Retinal pigment epithelial cell (primary cell): ENCODE measurements at regions not wholly inside any gene's neighbourhood (a gene's known extent, or its start where the extent isn't known, plus 50 kb on each side); places are given as distances from the start of the nearest gene placed in this dataset.

ENCODE experiments used
- DNase-seq: peaks from one replicate; pipeline ENCODE4 v3.0.0-alpha.2; 2010; ENCODE audit warnings: low read depth
- H3K4me3 ChIP-seq: 2 replicates; pipeline ENCODE4 v1.5.1; 2011; ENCODE audit warnings: mild to moderate bottlenecking, low read length, control low read depth, moderate library complexity
- TF ChIP-seq, protein P1 (sequence below): conservative IDR thresholded peaks from 2 replicates; pipeline ENCODE4 v1.5.1; 2011; ENCODE audit warnings: low read depth, low read length, control low read depth, inconsistent platforms

DNA sequence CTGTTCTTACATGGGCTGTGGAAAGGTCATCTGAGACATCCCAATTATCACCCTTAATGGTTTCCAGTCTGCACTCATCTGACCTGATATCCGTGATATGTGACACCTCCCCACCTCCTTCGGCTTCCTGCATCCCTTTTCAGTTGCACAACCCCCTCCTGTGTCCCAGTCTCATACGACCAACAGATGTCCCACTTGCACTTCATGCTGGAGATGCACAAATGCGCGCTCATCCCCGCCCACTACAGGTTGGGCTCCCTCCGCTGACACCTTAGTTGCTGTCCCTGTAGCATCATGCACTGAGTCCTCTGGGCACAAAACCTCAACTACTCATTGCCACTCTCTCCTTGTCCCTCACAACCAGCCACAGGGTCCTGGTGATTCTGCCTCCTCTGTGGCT is 94.4 kb downstream of the MIS18A start:
- H3K4me3 ChIP-seq, result no peak overlapping the region
- DNase-seq, result no peak
- TF ChIP-seq, protein P1, sequence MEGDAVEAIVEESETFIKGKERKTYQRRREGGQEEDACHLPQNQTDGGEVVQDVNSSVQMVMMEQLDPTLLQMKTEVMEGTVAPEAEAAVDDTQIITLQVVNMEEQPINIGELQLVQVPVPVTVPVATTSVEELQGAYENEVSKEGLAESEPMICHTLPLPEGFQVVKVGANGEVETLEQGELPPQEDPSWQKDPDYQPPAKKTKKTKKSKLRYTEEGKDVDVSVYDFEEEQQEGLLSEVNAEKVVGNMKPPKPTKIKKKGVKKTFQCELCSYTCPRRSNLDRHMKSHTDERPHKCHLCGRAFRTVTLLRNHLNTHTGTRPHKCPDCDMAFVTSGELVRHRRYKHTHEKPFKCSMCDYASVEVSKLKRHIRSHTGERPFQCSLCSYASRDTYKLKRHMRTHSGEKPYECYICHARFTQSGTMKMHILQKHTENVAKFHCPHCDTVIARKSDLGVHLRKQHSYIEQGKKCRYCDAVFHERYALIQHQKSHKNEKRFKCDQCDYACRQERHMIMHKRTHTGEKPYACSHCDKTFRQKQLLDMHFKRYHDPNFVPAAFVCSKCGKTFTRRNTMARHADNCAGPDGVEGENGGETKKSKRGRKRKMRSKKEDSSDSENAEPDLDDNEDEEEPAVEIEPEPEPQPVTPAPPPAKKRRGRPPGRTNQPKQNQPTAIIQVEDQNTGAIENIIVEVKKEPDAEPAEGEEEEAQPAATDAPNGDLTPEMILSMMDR, result no peak

DNA sequence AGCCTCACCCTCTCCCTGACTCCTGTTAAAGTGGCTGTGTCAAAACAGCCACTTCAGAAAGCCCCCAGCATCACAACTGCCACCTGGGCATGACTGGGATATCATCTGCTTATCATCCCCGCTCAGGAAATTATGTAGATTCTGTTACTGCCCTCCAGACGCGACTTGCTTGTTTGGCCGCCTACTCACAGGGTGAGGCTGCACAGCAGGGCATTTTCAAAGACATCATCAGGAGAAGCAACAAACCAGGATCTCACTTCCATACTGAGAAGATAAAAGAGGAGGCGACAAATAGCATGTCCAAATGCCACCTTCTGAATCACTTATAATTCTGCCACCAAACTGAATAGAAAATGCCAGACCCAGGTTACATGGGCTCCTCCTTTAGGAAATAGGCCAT is 94.8 kb downstream of the MIS18A start:
- TF ChIP-seq, protein P1, result no peak
- DNase-seq, result no peak

DNA sequence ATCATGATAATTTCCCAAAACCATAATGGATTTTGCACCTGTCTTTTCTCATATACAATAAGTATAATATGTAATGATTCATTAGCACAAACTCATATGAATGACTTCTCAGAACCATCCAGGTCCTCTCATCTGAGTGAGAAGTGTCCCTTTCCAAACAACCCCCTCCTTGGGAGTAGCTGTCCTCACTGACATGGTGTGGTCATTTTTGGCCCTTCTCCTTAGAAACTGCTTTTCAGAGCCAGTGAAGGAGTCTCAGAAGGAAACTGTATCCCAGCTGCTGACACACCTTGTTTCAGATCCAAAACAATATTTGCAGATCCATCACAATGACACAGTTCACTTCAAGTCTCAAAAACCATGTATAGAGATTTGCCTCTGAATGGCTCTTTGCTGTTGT is 95.5 kb downstream of the MIS18A start:
- TF ChIP-seq, protein P1, result no peak
- no peak for DNase-seq
- H3K4me3 ChIP-seq, result no peak overlapping the region

More for the DNA sequence above, 94.8 kb downstream of the MIS18A start:
- no peak overlapping the region for H3K4me3 ChIP-seq

DNA sequence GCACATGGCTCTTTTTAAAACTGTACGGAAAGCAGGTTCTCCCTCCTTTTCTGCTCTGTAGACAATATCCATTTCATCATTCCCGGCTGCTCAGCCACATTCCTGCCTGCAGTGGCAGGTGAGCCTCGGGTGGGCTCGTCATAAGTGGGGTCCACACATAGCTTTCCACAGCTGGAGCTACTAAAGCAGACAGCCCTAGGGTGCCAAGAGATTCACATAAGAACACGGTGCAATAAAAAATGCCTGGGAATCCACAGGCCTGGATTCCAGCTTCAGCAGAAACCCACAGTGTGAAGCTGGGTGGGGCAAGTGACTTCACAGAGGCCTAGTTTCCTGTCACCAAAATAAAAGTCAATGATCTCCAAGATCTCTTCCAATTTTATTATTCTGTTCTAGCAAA is 96.4 kb downstream of the MIS18A start:
- TF ChIP-seq, protein P1, result no peak
- H3K4me3 ChIP-seq, result no peak overlapping the region
- no peak for DNase-seq

DNA sequence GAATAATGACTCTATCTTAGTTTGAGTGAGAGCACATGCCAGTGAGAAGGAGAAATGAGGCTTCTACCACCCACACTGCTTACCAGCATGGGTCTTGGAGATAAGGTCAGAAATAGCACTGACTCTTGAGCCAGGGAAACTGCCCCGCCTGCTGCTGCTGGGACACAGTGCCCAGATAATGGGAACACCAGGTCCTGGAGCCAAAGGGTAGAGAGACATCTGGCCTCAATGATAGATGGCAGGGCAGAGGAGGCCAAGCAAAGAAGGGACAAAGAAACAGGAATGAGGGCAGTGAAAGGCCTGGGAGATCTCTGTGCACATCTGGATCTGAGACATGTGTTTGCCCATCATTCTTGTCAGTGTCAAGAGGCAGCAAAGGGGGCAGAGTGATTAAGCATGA is 97.4 kb downstream of the MIS18A start:
- DNase-seq, result no peak
- TF ChIP-seq, protein P1, result no peak
- H3K4me3 ChIP-seq, result no peak overlapping the region

DNA sequence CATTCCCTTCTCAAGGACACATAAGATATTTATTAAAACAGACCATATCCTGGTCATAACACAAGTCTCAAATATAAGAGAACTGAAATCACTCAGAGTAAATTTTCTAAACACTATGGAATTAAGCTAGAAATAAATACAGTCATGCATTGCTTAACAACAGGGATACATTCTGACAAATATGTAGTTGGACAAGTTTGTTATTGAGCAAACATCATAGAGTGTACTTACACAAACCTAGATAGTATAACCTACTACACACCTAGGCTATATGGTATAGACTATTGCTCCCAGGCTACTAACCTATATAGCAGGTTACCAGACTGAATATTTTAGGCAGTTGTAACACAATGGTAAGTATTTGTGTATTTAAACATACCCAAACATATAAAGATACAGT is 104.0 kb downstream of the MIS18A start:
- H3K4me3 ChIP-seq, result no peak overlapping the region
- TF ChIP-seq, protein P1, result no peak
- DNase-seq, result no peak

DNA sequence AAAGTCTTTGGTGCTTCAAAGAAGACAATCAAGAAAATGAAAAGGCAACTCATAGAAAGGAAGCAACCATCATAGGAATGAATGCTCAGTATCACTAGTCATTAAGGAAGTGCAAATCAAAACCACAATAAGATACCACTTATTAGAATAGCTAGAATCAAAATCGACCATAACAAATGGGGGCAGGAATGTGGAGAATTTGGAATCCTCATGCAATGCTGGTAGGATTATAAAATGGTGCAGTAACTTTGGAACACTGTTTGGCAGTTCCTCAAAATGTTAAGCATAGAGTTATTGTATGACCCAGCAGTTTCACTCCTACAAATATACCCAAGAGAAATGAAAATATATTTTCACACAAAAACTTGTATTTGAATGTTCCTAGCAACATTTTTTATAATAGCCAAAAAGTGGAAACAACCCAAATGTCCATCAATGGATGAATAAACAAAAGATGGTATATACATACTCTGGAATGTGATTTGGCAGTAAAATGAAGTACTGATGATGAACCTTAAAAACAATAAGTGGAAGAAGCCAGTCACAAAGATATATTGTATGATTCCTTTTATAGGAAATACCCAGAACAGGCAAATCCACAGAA is 105.6 kb downstream of the MIS18A start:
- no peak for DNase-seq
- TF ChIP-seq, protein P1, result no peak
- H3K4me3 ChIP-seq, result no peak overlapping the region
